GM23338 (cell line): ENCODE measurements at regions not wholly inside any gene's neighbourhood (a gene's known extent, or its start where the extent isn't known, plus 50 kb on each side); places are given as distances from the start of the nearest gene placed in this dataset.

Source experiments
- ATAC-seq: fragments of 200-7000 bp; cut with Tn5 transposase; 3 replicates; pipeline ENCODE4 v1.9.1; 2020
- DNase-seq: peaks from one replicate; pipeline ENCODE4 v3.0.0-alpha.2; 2015; ENCODE audit warnings: low spot score
- H2AFZ ChIP-seq: fragments of 200-600 bp; sonication (generic); 2 replicates; pipeline ENCODE4 v1.8.0; 2016; ENCODE audit warnings: antibody characterized with exemption, mild to moderate bottlenecking, moderate library complexity
- H3F3A ChIP-seq: fragments of 200-600 bp; sonication (generic); replicated peaks from 2 replicates; pipeline ENCODE4 v1.8.0; 2017; ENCODE audit warnings: antibody characterized with exemption, mixed run types, low read depth
- H3K27ac ChIP-seq: fragments of 200-600 bp; sonication (generic); 2 replicates; pipeline ENCODE4 v1.6.1; 2016; ENCODE audit warnings: low read depth
- H3K27me3 ChIP-seq: fragments of 200-600 bp; sonication (generic); 2 replicates; pipeline ENCODE4 v1.8.0; 2016; ENCODE audit warnings: mild to moderate bottlenecking, mixed run types, moderate library complexity; ENCODE audit not compliant: insufficient read depth
- H3K36me3 ChIP-seq: fragments of 200-600 bp; sonication (generic); 2 replicates; pipeline ENCODE4 v1.8.0; 2016; ENCODE audit warnings: mild to moderate bottlenecking; ENCODE audit not compliant: insufficient read depth
- H3K4me1 ChIP-seq: fragments of 200-600 bp; sonication (generic); 2 replicates; pipeline ENCODE4 v1.8.0; 2016; ENCODE audit warnings: mild to moderate bottlenecking, moderate library complexity; ENCODE audit not compliant: insufficient read depth
- H3K4me2 ChIP-seq: fragments of 200-600 bp; sonication (generic); 2 replicates; pipeline ENCODE4 v1.7.1; 2017; ENCODE audit warnings: mixed run types
- H3K4me3 ChIP-seq: fragments of 200-600 bp; sonication (generic); 2 replicates; pipeline ENCODE4 v1.6.1; 2016; ENCODE audit warnings: mixed run types
- H3K79me2 ChIP-seq: fragments of 200-600 bp; sonication (generic); replicated peaks from 2 replicates; pipeline ENCODE4 v1.8.0; 2017; ENCODE audit warnings: mild to moderate bottlenecking; ENCODE audit not compliant: insufficient read depth
- H3K9me2 ChIP-seq: fragments of 200-600 bp; sonication (generic); 2 replicates; pipeline ENCODE4 v1.8.0; 2017; ENCODE audit not compliant: insufficient read depth
- H4K20me1 ChIP-seq: fragments of 200-600 bp; sonication (generic); replicated peaks from 2 replicates; pipeline ENCODE4 v1.8.0; 2017; ENCODE audit warnings: mild to moderate bottlenecking; ENCODE audit not compliant: insufficient read depth
- H3K27ac Mint-ChIP-seq: 2 replicates; pipeline ENCODE4 v1.8.0; 2020; ENCODE audit warnings: inconsistent platforms, mild to moderate bottlenecking, moderate library complexity, mixed read lengths
- H3K27me3 Mint-ChIP-seq: 3 replicates; pipeline ENCODE4 v1.8.0; 2022; ENCODE audit warnings: low read depth, mild to moderate bottlenecking, moderate library complexity, mixed read lengths, inconsistent platforms; ENCODE audit not compliant: insufficient read depth, poor library complexity
- H3K36me3 Mint-ChIP-seq: 3 replicates; pipeline ENCODE4 v1.8.0; 2021; ENCODE audit warnings: low read depth, mild to moderate bottlenecking, inconsistent platforms, moderate library complexity, mixed read lengths
- H3K4me1 Mint-ChIP-seq: 3 replicates; pipeline ENCODE4 v1.8.0; 2020; ENCODE audit warnings: mild to moderate bottlenecking, inconsistent platforms, mixed read lengths
- H3K4me3 Mint-ChIP-seq: 3 replicates; pipeline ENCODE4 v1.8.0; 2021; ENCODE audit warnings: moderate library complexity, mild to moderate bottlenecking, inconsistent platforms, mixed read lengths
- H3K9me3 Mint-ChIP-seq: 3 replicates; pipeline ENCODE4 v1.8.0; 2020; ENCODE audit warnings: moderate library complexity, mild to moderate bottlenecking, inconsistent platforms, mixed read lengths
- EZH2 ChIP-seq: fragments of 200-600 bp; sonication (generic); IDR thresholded peaks from one replicate; pipeline ENCODE4 v1.8.0; 2017; ENCODE audit warnings: antibody characterized with exemption, mild to moderate bottlenecking, low read depth; ENCODE audit not compliant: unreplicated experiment
- EZH2phosphoT487 ChIP-seq: fragments of 200-600 bp; sonication (generic); IDR thresholded peaks from one replicate; pipeline ENCODE4 v1.8.1; 2018; ENCODE audit warnings: antibody characterized with exemption; ENCODE audit not compliant: unreplicated experiment
- NANOG ChIP-seq: IDR thresholded peaks from 2 replicates; pipeline ENCODE4 v1.6.1; 2016; ENCODE audit warnings: antibody characterized with exemption, borderline replicate concordance
- STAT1 ChIP-seq: IDR thresholded peaks from one replicate; pipeline ENCODE4 v1.6.1; 2016; ENCODE audit warnings: antibody characterized with exemption; ENCODE audit not compliant: unreplicated experiment
- ZNF114 ChIP-seq: fragments of 250-450 bp; sonication (Bioruptor Pico); IDR thresholded peaks from 2 replicates; pipeline ENCODE4 v1.5.0; 2020; ENCODE audit warnings: mild to moderate bottlenecking, moderate library complexity
- ZNF462 ChIP-seq: fragments of 250-450 bp; sonication (Bioruptor Pico); IDR thresholded peaks from 2 replicates; pipeline ENCODE4 v1.5.0; 2020; ENCODE audit warnings: mild to moderate bottlenecking, moderate library complexity
- TF ChIP-seq, protein P1 (sequence below): IDR thresholded peaks from 2 replicates; pipeline ENCODE4 v1.6.1; 2016; ENCODE audit warnings: antibody characterized with exemption
- TF ChIP-seq, protein P2 (sequence below): IDR thresholded peaks from one replicate; pipeline ENCODE4 v1.6.1; 2018; ENCODE audit warnings: antibody characterized with exemption; ENCODE audit not compliant: unreplicated experiment

DNA sequence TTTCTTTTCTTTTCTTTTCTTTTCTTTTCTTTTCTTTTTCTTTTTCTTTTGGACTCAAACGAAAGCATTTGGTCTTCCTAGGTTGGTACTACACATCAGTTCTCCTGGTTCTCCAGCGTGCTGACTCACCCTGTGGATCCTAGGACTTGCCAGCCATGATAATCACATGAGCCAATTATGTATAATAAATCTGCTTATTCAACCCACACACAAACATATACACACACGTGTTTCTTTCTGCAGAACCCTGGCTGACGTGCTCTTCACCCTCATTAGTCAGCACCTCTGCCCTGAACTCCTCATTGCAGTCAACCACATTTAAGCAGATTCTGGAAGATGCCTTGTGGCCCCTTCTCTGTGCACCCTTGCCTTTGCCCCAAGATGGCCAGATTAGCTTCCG lies 162.4 kb upstream of the MYT1L start:
- Histone ChIP-seq H3F3A (no peaks in the 10 kb centered on the region), H2AFZ (no peak overlapping the region), H3K79me2 (no peaks in the 10 kb centered on the region), H3K9me2 (no peaks in the 10 kb centered on the region), H3K4me1 (no peaks in the 10 kb centered on the region), H3K27ac (no peak overlapping the region), H3K4me2 (no peak overlapping the region), H3K27me3 (no peaks in the 10 kb centered on the region), H3K36me3 (no peaks in the 10 kb centered on the region), H4K20me1 (no peaks in the 10 kb centered on the region), H3K4me3 (no peak overlapping the region)
- H3K9me3 Mint-ChIP-seq = no peaks in the 10 kb centered on the region
- no peak for DNase-seq
- no peak for ATAC-seq
- H3K27ac Mint-ChIP-seq = no peak overlapping the region
- no peaks in the 10 kb centered on the region for H3K4me1 Mint-ChIP-seq
- H3K4me3 Mint-ChIP-seq = no peak overlapping the region
- no peaks in the 10 kb centered on the region for H3K36me3 Mint-ChIP-seq
- H3K27me3 Mint-ChIP-seq = no peaks in the 10 kb centered on the region
- TF ChIP-seq, protein P1, sequence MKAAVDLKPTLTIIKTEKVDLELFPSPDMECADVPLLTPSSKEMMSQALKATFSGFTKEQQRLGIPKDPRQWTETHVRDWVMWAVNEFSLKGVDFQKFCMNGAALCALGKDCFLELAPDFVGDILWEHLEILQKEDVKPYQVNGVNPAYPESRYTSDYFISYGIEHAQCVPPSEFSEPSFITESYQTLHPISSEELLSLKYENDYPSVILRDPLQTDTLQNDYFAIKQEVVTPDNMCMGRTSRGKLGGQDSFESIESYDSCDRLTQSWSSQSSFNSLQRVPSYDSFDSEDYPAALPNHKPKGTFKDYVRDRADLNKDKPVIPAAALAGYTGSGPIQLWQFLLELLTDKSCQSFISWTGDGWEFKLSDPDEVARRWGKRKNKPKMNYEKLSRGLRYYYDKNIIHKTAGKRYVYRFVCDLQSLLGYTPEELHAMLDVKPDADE = no peak
- TF ChIP-seq ZNF114 (no peak), ZNF462 (no peak), NANOG (no peak), EZH2 (no peak), STAT1 (no peak), EZH2phosphoT487 (no peak)
- TF ChIP-seq, protein P2, sequence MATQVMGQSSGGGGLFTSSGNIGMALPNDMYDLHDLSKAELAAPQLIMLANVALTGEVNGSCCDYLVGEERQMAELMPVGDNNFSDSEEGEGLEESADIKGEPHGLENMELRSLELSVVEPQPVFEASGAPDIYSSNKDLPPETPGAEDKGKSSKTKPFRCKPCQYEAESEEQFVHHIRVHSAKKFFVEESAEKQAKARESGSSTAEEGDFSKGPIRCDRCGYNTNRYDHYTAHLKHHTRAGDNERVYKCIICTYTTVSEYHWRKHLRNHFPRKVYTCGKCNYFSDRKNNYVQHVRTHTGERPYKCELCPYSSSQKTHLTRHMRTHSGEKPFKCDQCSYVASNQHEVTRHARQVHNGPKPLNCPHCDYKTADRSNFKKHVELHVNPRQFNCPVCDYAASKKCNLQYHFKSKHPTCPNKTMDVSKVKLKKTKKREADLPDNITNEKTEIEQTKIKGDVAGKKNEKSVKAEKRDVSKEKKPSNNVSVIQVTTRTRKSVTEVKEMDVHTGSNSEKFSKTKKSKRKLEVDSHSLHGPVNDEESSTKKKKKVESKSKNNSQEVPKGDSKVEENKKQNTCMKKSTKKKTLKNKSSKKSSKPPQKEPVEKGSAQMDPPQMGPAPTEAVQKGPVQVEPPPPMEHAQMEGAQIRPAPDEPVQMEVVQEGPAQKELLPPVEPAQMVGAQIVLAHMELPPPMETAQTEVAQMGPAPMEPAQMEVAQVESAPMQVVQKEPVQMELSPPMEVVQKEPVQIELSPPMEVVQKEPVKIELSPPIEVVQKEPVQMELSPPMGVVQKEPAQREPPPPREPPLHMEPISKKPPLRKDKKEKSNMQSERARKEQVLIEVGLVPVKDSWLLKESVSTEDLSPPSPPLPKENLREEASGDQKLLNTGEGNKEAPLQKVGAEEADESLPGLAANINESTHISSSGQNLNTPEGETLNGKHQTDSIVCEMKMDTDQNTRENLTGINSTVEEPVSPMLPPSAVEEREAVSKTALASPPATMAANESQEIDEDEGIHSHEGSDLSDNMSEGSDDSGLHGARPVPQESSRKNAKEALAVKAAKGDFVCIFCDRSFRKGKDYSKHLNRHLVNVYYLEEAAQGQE = no peak
